ENCODE measurements at regions not wholly inside any gene's neighbourhood (a gene's known extent, or its start where the extent isn't known, plus 50 kb on each side); places are given as distances from the start of the nearest gene placed in this dataset.

- no peak for DNase-seq (ENCODE audit: low read depth)
- no peak overlapping the region for H3K4me3 ChIP-seq (ENCODE audit: low read depth, low read length)
- TF ChIP-seq CTCF (conservative IDR thresholded peaks at IDR 0.05; ENCODE audit: low read depth, low read length) = no peak
Observed at GRCh38 chr13:106417467-106418110, 117.9 kb downstream of the EFNB2 start.

- DNase-seq (ENCODE audit: low read depth) = no peak
- TF ChIP-seq CTCF (conservative IDR thresholded peaks at IDR 0.05; ENCODE audit: low read depth, low read length) = no peak
- no peak overlapping the region for H3K4me3 ChIP-seq (ENCODE audit: low read depth, low read length)
Observed at GRCh38 chr13:106416645-106417044, 118.8 kb downstream of the EFNB2 start.

GRCh38 chr13:106415971-106416370 lies 119.5 kb downstream of the EFNB2 start:
- H3K4me3 ChIP-seq (ENCODE audit: low read depth, low read length) = no peak overlapping the region
- DNase-seq (ENCODE audit: low read depth) = no peak
- TF ChIP-seq CTCF (conservative IDR thresholded peaks at IDR 0.05; ENCODE audit: low read depth, low read length) = no peak

- no peak for DNase-seq (ENCODE audit: low read depth)
Observed at GRCh38 chr13:106415442-106415841, 120.0 kb downstream of the EFNB2 start.

GRCh38 chr13:106407338-106407737 lies 128.1 kb downstream of the EFNB2 start:
- DNase-seq (ENCODE audit: low read depth) = no peak
- H3K4me3 ChIP-seq (ENCODE audit: low read depth, low read length) = no peak overlapping the region
- no peak for TF ChIP-seq CTCF (conservative IDR thresholded peaks at IDR 0.05; ENCODE audit: low read depth, low read length)

More at GRCh38 chr13:106415442-106415841, 120.0 kb downstream of the EFNB2 start:
- TF ChIP-seq CTCF (conservative IDR thresholded peaks at IDR 0.05; ENCODE audit: low read depth, low read length) = no peak
- H3K4me3 ChIP-seq (ENCODE audit: low read depth, low read length) = no peak overlapping the region

- no peak for DNase-seq (ENCODE audit: low read depth)
- no peak for TF ChIP-seq CTCF (conservative IDR thresholded peaks at IDR 0.05; ENCODE audit: low read depth, low read length)
Observed at GRCh38 chr13:106405731-106406130, 129.7 kb downstream of the EFNB2 start.

GRCh38 chr13:106403280-106403679 lies 132.2 kb downstream of the EFNB2 start:
- no peak for DNase-seq (ENCODE audit: low read depth)
- H3K4me3 ChIP-seq (ENCODE audit: low read depth, low read length) = no peak overlapping the region
- TF ChIP-seq CTCF (conservative IDR thresholded peaks at IDR 0.05; ENCODE audit: low read depth, low read length) = no peak

More at GRCh38 chr13:106405731-106406130, 129.7 kb downstream of the EFNB2 start:
- H3K4me3 ChIP-seq (ENCODE audit: low read depth, low read length) = no peak overlapping the region
